GM18873 (cell line): ENCODE measurements at regions not wholly inside any gene's neighbourhood (a gene's known extent, or its start where the extent isn't known, plus 50 kb on each side); places are given as distances from the start of the nearest gene placed in this dataset.
"Not testable (repeated sequence)": the region's sequence is repeated elsewhere in the genome, so short reads cannot be mapped to it uniquely, and the experiment has no call there.

Source experiments
- ATAC-seq: cut with Tn5 transposase; IDR thresholded peaks from one replicate; pipeline ENCODE4 v1.9.1; 2021; ENCODE audit warnings: mild to moderate bottlenecking, moderate library complexity, moderate number of reproducible peaks; ENCODE audit not compliant: unreplicated experiment, low FRiP score

GRCh38 chr2:184268900-184269477, 329.3 kb upstream of the ZNF804A start:
- no peak for ATAC-seq

GRCh38 chr2:184270660-184271059, 327.7 kb upstream of the ZNF804A start:
- ATAC-seq: no peak

- ATAC-seq: no peak
Measured at GRCh38 chr2:184272056-184272455, 326.3 kb upstream of the ZNF804A start.

DNA sequence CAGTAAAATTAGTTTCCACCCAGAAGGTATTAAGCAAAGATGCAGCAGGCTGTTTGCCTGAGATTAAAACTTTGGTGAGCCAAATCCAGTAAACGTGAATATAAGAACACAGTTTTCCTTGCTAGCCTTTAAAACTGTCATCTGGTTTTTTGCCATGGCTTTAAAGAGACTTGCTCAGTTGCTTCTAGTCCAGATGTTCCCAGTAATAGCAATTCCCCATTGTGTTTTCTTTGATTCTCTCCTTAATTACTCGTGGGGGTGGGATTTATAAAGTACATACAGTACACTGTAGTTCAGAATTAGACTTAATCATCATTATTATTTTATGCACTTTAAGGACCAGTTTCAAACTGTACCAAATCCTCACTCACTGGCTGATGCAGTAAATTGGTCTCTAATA, 303.5 kb upstream of the ZNF804A start:
- ATAC-seq: no peak

- ATAC-seq: no peak
Measured at GRCh38 chr2:184297085-184297484, 301.2 kb upstream of the ZNF804A start.

- no peak for ATAC-seq
Measured at GRCh38 chr2:184302506-184302905, 295.8 kb upstream of the ZNF804A start.

GRCh38 chr2:184304006-184304405, 294.3 kb upstream of the ZNF804A start:
- no peak for ATAC-seq

- no peak for ATAC-seq
Measured at GRCh38 chr2:184305105-184305504, 293.2 kb upstream of the ZNF804A start.

DNA sequence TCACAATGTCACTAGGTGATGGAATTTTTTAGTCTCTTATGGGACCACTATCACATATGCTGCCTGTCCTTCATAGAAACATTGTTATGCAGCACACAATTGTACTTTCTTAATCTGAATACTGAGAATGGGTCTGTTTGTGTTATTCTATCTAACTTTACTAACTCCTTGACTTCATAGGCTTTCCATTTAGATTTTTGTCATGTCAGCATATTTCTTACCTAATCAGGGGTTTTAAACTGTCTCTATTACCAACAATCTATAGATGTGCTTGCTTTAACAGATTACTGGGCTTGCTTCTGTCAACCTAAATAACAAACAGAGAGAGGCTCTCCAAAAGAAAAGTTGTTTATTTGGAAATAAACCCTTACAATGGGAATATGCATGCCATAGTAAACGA, 289.6 kb upstream of the ZNF804A start:
- no peak for ATAC-seq

DNA sequence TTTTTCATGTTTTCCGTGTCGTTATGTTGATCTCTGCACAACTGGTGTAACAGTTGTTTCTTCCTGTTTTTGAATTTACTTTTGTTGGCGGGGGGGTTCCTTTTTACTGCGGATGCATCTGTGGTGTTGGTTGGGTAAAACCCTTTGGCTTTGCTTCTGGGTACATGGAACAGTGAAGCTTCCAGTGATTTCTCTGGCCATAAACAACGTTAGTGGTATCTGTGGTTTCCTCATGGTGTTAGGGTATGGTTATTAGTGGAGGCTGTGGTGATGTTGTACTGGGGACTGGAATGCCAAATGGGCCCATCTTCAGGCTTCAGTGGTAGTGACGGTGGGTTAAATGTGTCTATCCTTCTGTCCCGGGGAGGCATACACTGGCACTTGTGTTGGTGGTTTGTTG, 285.4 kb upstream of the ZNF804A start:
- no peak for ATAC-seq

DNA sequence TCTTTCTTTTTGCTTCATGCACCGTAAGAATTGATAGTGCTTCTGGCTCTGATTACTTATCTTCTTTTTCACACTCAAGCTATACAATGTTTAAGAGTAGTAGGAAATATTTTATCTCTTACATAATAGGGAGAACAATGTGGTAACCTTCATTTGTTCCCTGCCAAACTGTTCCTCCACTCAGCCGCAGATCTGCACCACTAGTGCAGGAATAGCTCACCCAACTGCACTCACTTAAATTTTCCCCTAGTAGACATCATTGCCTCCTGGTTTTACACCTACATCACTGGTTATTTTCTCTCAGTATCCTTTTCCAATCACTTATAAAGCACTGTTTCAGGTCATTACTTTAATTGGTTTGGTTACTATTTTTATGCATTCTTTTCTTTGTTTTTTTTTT, 283.5 kb upstream of the ZNF804A start:
- ATAC-seq: no peak

- ATAC-seq: no peak
Measured at GRCh38 chr2:184316921-184317320, 281.4 kb upstream of the ZNF804A start.

GRCh38 chr2:184322615-184323014, 275.7 kb upstream of the ZNF804A start:
- ATAC-seq: no peak

GRCh38 chr2:184326066-184326465, 272.3 kb upstream of the ZNF804A start:
- no peak for ATAC-seq

DNA sequence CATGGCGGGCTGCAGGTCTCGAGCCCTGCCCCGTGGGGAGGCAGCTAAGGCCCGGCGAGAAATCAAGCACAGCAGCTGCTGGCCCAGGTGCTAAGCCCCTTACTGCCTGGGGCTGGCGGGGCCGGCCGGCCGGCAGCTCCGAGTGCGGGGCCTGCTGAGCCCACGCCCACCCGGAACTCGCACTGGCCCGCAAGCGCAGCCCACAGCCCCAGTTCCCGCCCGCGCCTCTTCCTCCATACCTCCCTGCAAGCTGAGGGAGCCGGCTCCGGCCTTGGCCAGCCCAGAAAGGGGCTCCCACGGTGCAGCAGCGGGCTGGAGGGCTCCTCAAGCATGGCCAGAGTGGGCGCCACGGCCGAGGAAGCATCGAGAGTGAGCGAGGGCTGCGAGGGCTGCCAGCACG, 270.5 kb upstream of the ZNF804A start:
- ATAC-seq: not testable (repeated sequence)

- ATAC-seq: not testable (repeated sequence)
Measured at GRCh38 chr2:184330561-184330960, 267.8 kb upstream of the ZNF804A start.

DNA sequence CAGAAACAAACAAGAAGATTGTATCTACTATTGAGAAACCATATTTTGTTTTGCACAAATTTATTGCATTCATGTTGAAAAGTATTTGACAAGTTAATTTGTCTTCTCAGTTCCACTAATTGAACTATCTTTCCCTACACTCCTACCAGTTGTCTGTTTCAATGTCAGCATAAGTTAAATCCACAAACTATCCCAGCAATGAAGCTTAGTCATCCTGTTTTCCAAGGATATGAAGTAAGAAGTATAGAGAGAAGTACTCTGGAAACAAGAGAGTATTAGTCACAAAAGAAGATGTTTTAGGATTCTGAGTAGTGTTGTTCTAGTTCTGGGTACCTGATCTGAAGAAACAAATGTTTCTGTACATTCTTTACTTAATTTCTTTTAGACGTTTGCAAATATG, 261.6 kb upstream of the ZNF804A start:
- ATAC-seq: no peak

- ATAC-seq: no peak
Measured at GRCh38 chr2:184338771-184339170, 259.6 kb upstream of the ZNF804A start.

- ATAC-seq: no peak
Measured at GRCh38 chr2:184339966-184340365, 258.4 kb upstream of the ZNF804A start.

DNA sequence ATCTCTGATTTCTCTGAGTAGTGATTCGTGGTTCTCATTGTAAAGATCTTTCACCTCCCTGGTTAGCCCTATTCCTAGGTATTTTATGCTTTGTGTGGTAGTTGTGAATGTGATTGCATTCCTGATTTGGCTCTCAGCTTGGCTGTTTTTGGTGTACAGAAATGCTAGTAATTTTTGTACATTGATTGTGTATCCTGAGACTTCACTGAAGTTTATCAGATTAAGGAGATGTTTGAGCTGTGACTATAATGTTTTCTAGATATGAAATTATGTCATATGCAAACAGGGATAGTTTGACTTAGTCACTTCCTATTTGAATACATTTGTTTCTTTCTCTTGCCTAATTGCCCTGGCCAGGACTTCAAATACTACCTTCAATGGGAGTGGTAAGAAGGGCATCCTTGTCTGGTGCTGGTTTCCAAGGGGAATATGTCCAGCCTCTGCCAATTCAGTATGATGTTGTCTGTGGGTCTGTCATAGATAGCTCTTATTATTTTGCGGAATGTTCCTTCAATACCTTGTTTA, 251.9 kb upstream of the ZNF804A start:
- no peak for ATAC-seq

GRCh38 chr2:184351126-184351525, 247.2 kb upstream of the ZNF804A start:
- no peak for ATAC-seq

DNA sequence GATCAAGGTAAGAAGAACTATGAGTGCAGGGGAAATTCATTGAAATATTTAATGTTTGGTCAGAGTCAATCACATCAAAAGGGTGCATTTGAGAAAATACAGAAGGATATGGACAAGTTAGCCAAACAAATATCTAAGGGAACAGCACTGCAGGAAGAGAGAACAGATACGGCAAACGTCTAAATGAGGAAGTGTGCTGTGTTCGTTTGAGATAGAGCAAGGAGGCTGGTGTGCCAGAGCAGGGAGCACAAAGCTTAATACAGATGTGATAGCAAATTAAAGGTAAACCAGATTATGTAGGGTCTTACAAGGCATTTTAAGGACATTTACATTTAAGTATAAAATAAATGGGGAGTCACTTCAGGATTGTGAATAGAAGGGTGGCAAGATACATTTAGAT, 241.3 kb upstream of the ZNF804A start:
- no peak for ATAC-seq

- ATAC-seq: no peak
Measured at GRCh38 chr2:184359379-184359778, 238.9 kb upstream of the ZNF804A start.
